Activated CD4-positive, alpha-beta T cell treated with anti-CD3 and anti-CD28 coated beads for 4 hours (primary cell): ENCODE measurements at regions not wholly inside any gene's neighbourhood (a gene's known extent, or its start where the extent isn't known, plus 50 kb on each side); places are given as distances from the start of the nearest gene placed in this dataset.
"Not testable (repeated sequence)": the region's sequence is repeated elsewhere in the genome, so short reads cannot be mapped to it uniquely, and the experiment has no call there.

ENCODE experiments used
- DNase-seq, 2 donors: peaks; one replicate each; pipeline ENCODE4 v3.0.0-alpha.2; 2020

DNA sequence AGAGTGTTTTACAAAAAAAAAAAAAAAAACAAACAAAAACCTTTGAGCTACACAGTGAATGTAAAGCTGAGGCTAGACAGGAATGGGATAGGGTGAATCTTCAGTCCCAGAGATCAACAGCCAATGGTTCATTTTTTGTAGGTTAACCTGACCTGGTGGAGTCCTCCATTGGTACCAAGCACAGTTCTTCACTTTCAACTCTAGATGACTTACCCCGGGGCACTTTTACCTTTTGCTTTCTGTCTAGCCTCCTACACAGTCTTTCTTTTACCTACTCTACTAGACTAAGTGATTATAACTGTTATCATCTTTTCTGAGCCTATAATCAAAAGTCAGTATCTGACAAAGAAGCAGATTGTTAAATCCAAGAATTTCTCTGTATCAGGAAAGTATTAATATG, 50.9 kb downstream of the ANXA2R start:
- DNase-seq: peak in 1 of 2 donors; percentile 15

DNA sequence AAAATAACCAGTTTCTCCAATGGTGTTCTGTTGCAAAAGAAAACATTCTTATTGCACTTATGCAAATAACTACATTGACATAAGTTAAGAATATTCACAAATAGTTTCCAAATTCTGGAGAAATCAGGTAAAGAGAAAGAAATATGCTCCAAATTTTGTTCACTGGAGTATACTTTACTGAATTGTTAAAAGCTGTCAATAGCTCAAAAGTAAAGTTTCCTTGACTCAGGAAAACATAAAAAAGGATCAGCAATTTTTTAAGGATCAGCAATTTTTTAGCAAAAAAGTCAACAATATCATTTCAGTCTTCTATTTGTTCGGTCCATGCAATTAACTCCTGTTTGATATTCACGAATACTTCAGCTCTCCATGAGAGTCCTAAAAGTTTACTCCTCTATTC, 51.6 kb downstream of the ANXA2R start:
- no peak for DNase-seq

DNA sequence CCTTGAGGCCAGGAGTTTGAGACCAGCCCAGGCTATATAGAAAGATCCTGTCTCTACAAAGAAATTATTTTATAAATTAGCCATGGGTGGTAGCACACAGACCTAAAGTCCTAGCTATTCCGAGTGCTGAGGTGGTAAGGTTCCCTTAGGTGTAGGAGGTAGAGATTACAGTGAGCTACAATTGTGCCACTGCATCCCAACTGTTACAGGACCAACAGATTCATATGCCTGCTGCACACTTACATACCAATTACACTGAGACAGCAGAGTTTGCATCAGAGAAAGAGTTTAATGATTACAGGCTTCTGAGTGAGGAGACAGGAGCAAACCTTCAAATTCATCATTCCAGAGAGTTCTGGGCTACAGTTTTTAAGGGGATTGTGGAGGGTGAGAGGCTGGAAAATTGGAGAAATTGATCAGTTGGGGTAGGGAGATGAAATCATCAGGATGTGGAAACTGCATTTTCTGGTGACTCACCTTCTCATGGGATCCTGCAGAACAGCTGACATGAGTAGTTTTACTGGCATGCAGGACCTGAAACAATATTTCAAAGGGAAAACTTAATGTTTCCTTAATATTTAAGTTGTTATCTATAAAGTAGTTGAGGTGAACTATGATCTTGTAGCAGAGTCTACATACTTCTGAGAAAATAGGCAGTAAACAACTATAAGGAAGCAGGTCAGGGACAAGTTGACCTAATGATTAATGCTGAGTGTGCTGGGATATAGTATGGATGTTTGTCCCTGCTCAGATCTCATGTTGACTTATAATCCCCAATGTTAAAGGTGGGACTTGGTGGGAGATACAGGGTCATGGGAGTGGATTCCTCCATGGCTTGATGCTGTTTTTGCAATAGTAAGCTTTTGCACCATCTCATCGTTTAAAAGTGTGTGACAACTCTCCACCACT, 54.7 kb downstream of the ANXA2R start:
- DNase-seq: no peak

DNA sequence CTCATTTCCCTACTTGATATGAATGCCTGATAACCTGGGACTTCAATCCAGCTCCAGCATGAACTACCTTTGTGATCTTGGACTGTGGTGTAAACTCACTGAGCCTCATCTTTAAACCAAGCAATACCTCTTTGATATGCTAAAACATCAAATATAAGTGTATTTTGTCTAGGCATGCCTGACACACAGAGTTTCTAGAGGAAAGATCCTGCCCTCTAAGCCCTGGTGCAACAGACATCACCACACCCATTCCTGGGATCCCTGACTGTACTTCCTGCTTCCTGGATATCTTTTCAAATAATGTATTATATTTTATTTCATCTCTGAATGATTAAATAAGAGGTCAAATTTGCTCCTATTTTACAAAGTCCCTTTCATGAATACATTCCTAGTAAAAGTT, 55.8 kb downstream of the ANXA2R start:
- DNase-seq: no peak

DNA sequence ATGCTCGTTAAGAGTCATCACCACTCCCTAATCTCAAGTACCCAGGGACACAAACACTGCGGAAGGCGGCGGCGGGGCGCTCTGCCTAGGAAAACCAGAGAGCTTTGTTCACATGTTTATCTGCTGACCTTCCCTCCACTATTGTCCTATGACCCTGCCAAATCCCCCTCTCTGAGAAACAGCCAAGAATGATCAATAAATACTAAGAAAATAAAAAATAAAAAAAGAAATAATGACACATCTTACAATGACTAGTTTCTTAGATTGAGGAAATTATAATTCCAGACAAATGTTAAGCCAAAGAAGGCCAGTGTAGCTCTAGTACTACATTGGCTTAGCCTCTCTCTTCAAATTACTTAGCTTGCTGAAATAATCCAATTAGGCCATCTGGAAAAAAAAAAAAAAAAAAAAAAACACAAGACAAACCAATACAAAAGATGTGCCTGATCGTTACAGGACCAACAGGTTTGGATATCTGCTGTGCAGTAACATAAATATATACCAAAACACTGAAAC, 58.0 kb downstream of the ANXA2R start:
- DNase-seq: no peak

DNA sequence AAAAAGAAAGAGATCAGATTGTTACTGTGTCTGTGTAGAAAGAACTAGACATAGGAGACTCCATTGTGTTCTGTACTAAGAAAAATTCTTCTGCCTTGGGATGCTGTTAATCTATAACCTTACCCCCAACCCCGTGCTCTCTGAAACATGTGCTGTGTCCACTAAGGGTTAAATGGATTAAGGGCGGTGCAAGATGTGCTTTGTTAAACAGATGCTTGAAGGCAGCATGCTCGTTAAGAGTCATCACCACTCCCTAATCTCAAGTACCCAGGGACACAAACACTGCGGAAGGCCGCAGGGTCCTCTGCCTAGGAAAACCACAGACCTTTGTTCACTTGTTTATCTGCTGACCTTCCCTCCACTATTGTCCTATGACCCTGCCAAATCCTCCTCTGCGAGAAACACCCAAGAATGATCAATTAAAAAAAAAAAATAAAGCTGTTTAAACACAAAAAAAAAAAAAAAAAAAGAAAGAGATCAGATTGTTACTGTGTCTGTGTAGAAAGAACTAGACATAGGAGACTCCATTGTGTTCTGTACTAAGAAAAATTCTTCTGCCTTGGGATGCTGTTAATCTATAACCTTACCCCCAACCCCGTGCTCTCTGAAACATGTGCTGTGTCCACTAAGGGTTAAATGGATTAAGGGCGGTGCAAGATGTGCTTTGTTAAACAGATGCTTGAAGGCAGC, 58.6 kb downstream of the ANXA2R start:
- not testable (repeated sequence) for DNase-seq

DNA sequence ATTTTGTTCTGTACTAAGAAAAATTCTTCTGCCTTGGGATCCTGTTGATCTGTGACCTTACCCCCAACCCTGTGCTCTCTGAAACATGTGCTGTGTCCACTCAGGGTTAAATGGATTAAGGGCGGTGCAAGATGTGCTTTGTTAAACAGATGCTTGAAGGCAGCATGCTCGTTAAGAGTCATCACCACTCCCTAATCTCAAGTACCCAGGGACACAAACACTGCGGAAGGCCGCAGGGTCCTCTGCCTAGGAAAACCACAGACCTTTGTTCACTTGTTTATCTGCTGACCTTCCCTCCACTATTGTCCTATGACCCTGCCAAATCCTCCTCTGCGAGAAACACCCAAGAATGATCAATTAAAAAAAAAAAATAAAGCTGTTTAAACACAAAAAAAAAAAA, 59.1 kb downstream of the ANXA2R start:
- not testable (repeated sequence) for DNase-seq

GRCh38 chr5:42980391-42980790, 59.7 kb downstream of the ANXA2R start:
- DNase-seq: not testable (repeated sequence)

DNA sequence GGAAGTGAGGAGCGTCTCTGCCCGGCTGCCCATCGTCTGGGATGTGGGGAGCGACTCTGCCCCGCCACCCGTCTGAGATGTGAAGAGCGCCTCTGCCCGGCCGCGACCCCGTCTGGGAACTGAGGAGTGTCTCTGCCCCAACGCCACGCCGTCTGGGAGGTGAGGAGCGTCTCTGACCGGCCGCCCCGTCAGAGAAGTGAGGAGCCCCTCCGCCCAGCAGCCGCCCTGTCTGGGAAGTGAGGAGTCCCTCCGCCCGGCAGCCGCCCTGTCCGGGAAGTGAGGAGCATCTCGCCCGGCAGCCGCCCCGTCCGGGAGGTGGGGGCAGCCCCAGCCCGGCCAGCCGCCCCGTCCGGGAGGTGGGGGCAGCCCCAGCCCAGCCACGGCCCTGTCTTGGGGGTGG, 60.9 kb downstream of the ANXA2R start:
- not testable (repeated sequence) for DNase-seq

DNA sequence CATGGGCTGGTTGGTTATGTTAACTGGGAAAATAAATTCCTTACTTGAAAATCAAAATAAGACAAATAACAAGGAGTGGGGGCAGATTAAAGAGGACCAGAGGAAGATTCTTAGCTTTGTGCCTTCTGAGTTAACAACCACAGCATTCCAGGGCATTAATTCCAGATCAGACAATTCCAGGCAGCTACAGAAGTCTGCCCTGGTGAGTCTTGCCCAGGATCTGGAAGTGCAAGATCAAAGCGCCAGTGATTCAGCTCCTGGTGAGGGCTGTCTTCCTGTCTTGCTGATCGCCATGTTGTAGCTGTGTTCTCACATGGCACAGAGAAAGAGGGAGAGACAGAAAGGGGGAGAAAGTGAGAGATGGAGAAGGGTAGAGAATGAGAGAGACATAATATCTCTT, 65.6 kb downstream of the ANXA2R start:
- no peak for DNase-seq

GRCh38 chr5:42970636-42971559, 69.2 kb downstream of the ANXA2R start:
- DNase-seq: peak in 1 of 2 donors; percentile 14

DNA sequence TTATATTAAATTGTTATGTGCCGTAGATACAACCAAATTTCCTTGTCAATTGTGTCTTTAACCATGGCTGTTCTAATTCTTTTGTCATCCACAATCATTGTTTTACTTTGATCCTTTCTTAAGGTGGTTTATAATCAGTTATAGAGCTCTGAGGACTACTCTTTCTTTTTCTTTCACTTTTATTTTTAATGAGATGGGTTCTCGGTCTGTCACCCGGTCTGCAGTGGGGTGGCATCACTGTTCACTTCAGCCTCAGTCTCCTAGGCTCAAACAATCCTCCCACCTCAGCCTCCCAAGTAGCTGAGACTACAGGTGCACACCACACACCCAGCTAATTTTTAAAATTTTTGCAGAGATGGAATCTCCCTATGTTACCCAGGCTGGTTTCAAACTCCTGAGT, 74.2 kb downstream of the ANXA2R start:
- DNase-seq: no peak

DNA sequence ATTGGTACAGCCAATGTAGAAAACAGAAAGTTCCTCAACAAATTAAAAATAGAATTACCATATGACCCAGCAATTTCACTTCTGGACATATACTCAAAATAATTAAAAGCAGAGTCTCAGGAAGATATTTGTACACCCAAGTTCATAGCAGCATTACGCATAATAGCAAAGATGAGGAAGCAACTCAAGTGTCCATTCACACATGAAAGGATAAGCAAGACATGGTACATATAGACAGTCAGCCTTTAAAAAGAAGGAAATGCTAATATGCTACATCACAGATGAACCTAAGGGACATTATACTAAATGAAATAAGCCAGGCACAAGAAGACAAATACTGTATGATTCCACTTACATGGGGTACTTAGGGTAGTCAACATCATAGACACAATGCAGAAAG, 76.7 kb downstream of the ANXA2R start:
- no peak for DNase-seq

DNA sequence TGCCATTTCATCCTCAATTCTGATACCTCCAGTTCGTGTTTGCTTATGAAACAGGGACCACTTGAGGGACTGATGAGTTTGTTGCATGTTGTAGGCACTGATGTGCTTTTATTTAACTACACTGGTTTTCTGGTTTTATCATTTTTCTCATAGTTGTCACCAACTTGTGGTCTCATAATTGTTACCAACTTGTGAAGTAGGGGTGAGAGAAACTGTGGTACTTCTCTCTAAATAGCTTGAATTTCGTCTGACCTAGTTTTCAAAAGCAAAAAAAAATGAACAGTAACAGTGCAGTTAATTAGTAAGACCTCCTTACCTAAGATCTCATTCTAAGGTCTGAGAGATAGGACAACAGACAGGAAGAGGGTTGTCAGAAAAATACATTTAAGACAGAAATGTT, 78.0 kb downstream of the ANXA2R start:
- DNase-seq: no peak

DNA sequence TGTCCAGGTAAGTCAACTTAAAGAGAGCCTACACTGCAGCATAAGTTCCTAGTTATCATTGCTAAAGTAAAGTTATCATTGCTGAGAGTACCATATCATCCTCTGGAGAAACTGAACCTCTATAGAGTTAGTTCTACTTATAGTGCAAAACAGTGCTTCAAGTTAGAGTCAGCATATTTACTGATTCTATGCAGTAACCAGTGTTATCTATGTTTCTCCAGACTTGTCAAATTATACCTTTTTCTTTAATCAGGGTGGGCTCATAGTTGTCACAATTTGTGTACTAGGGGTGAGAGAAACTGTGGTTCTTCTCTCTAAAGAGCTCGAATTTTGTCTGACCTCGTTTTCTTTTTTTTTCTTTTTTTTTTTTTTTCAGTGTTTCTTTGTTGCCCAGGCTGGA, 79.6 kb downstream of the ANXA2R start:
- no peak for DNase-seq

DNA sequence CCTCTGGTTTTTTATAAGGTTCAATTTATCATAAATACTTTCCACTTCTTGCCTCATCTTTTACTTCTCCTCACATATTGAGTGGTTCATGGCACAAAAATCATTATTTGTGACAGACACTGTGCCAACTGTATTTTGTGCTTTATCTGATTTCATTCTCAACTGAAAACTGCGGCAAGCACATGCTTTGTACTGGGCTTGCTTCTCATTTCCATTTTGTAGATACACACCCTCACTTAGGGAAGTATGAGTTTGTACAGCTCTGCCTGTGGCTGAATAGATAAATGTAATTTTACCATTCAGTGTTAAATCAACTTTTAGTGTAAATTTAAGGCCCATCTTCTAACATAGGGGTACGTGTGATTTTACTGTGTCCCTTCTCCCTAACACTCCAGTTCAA, 83.6 kb downstream of the ANXA2R start:
- DNase-seq: no peak

DNA sequence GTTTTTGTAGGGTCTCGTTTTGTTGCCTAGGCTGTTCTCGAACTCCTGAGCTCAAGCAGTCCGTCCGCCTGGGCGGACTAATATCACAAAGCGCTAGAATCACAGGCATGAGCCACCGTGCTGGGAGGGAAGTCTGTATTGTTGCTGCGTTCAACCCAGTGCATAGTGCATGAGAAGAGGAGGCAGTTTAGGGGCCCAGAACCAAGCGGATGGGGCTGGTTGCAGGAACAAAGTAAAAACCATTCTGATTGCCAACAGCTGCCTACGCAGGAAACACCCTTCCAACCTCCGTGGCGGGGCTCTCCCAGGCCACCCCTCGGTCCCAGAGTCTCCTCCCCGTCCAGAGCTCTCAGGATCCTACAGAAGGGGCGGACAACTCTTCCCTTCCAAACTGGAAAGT, 87.1 kb downstream of the ANXA2R start:
- DNase-seq: no peak

- DNase-seq: no peak
Observed at GRCh38 chr5:42952578-42952974, 87.5 kb downstream of the ANXA2R start.

- DNase-seq: peak; percentile 61 to 65
Observed at GRCh38 chr5:42951293-42951840, 88.8 kb downstream of the ANXA2R start.

DNA sequence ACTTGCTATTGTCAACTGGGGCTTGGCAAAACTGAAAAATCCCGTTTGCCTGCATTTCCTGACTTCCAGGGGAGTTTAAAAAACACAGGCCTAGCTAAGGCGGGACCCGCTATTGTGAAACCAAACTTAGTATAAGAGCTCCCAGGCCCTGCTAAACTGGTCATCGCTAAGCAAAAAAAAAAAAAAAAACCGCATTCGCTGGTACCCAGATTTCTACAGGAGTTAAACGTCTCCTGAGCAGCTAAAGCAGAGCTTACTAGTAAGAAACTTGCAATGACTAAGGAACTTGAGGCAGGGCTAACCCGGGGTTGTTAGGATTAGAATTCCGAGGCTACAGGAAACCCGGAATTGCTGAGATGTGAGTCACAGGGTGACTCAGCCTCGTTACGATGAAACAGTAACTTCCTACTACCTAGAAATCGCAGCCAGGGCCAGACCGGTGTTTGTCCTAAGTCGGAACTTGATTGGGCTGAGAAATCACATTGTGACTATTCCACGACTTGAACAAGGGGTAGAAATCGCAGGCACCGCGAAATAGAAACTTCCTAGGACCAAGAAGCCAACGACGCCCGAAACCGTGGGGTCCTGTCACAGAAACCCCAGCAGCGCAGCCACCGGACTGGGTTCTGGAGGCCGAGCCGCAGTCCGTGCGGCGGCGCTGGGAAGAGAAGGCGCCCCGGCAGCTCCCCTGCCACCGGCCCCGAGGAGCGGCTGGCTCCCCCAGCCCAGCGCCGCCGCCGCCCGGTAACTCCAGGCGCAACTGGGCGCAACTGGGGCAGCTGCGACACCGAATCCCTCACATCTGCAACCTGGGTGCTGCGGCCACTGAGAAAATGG, 89.4 kb downstream of the ANXA2R start:
- peak; percentile 76 to 78 for DNase-seq

- no peak for DNase-seq
Observed at GRCh38 chr5:42950116-42950455, 90.0 kb downstream of the ANXA2R start.
